ENCODE measurements at regions not wholly inside any gene's neighbourhood (a gene's known extent, or its start where the extent isn't known, plus 50 kb on each side); places are given as distances from the start of the nearest gene placed in this dataset.

- peak; percentile 4 for DNase-seq (ENCODE audit: low read depth)
Observed at GRCh38 chrX:134717698-134718097, 59.4 kb upstream of the PLAC1 start.

GRCh38 chrX:134716620-134717012 is 58.3 kb upstream of the PLAC1 start:
- DNase-seq (ENCODE audit: low read depth): no peak

DNA sequence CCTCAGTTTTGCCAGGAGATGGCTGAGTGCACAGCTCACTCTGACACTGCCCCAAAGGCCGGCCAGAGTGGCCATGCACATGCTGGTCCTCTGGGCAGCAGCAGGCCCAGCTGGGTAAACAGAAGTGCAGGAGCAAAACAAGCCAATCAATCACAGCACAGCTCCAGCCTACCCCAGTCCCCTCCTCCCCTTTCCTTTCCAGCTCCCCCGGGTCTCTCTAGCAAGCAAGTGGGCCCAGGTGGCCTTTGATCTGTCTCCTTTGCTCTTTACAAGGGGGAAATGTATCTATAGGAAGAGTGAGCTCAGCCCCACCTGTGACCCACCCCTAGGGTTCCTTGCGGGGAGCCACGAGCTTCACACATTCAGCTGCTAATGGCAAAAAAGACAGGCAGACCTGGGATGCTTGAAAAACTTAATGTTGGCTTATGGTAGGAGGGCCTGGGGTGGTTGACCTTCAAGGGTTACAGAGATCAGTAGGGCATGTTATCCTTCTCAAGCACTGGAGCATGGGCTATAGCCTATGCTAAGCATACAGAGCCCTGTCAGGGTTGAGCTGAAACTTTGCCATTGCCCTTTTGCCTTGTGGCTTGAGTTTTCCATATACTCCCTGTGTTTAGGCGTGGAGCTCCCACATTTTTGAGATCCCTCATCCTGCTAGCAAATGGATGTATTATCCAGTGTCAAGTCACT is 57.8 kb upstream of the PLAC1 start:
- no peak for DNase-seq (ENCODE audit: low read depth)

GRCh38 chrX:134714633-134715110 is 56.4 kb upstream of the PLAC1 start:
- DNase-seq (ENCODE audit: low read depth): no peak

- no peak for DNase-seq (ENCODE audit: low read depth)
Observed at GRCh38 chrX:134713618-134714107, 55.4 kb upstream of the PLAC1 start.

- DNase-seq (ENCODE audit: low read depth): no peak
Observed at GRCh38 chrX:134712272-134712671, 54.0 kb upstream of the PLAC1 start.

- no peak for DNase-seq (ENCODE audit: low read depth)
Observed at GRCh38 chrX:134711135-134711921, 53.1 kb upstream of the PLAC1 start.
